Astrocyte (in vitro differentiated cells and primary cell): ENCODE measurements at regions not wholly inside any gene's neighbourhood (a gene's known extent, or its start where the extent isn't known, plus 50 kb on each side); places are given as distances from the start of the nearest gene placed in this dataset.

Experiments used
- EZH2 ChIP-seq: IDR thresholded peaks from 2 replicates; pipeline ENCODE4 v1.6.1; 2012; ENCODE audit warnings: mild to moderate bottlenecking, low read length, inconsistent platforms; ENCODE audit not compliant: insufficient read depth
- TF ChIP-seq, protein P1 (sequence below): IDR thresholded peaks from 2 replicates; pipeline ENCODE4 v1.5.1; 2011; ENCODE audit warnings: low read depth, mild to moderate bottlenecking, inconsistent platforms, low read length, moderate library complexity; ENCODE audit not compliant: insufficient read depth

DNA sequence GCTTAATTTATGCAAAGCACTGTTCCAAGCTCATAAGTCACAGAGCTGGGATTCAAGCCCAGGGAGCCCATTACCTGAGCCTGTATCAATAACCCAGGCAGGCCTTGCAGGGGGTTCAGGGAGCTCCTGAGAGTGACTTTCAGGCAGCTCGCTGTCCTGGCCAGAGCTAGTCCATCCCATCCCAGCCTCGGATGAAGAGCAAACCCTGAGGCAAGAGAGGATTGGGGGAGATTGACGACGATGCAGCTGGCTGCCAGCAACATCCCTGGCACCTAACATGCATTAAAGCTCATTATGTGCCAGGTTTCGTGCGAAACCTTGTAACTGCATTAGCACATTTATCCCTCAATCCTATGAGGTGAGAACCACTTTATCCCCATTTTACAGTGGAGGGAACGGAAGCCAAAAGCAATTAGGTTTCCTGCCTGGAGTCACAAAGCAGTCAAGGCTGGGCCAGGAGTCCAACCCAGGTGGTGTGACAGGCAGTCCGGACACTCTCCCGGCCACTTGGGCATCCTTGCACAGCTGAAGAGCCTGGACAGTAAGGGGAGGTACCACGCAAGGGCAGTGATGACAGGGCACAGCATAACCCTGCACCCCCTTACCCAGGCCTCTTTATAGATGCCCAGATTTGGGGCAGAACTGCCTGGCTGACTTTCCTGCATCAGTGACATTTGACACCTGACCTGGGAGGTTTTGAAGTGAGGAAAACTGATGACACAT, 129.8 kb upstream of the CHST15 start:
- TF ChIP-seq, protein P1, sequence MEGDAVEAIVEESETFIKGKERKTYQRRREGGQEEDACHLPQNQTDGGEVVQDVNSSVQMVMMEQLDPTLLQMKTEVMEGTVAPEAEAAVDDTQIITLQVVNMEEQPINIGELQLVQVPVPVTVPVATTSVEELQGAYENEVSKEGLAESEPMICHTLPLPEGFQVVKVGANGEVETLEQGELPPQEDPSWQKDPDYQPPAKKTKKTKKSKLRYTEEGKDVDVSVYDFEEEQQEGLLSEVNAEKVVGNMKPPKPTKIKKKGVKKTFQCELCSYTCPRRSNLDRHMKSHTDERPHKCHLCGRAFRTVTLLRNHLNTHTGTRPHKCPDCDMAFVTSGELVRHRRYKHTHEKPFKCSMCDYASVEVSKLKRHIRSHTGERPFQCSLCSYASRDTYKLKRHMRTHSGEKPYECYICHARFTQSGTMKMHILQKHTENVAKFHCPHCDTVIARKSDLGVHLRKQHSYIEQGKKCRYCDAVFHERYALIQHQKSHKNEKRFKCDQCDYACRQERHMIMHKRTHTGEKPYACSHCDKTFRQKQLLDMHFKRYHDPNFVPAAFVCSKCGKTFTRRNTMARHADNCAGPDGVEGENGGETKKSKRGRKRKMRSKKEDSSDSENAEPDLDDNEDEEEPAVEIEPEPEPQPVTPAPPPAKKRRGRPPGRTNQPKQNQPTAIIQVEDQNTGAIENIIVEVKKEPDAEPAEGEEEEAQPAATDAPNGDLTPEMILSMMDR, result no peak
- no peak for TF ChIP-seq EZH2
